ENCODE measurements at regions not wholly inside any gene's neighbourhood (a gene's known extent, or its start where the extent isn't known, plus 50 kb on each side); places are given as distances from the start of the nearest gene placed in this dataset.

- H3K14ac ChIP-seq (ENCODE audit: insufficient read length), result no peak overlapping the region
- H2AFZ ChIP-seq (ENCODE audit: low read length), result no peak overlapping the region
- H3K4me1 ChIP-seq (replicated peaks in 1 of 4; ENCODE audit: control insufficient read depth in 3 of 4, insufficient read depth in 4 of 4, low read length in 3 of 4), result no peaks in the 10 kb centered on the region
- H4K20me1 ChIP-seq (replicated peaks in 1 of 2; ENCODE audit: control insufficient read depth in 1 of 2, insufficient read depth in 2 of 2, low read length in 2 of 2), result no peaks in the 10 kb centered on the region
- no peak overlapping the region for H4K5ac ChIP-seq (ENCODE audit: insufficient read length, low read depth, low read length)
- no peak overlapping the region for H2BK15ac ChIP-seq (ENCODE audit: low read length)
- H4K91ac ChIP-seq (replicated peaks; ENCODE audit: insufficient read length, low read length), result no peak overlapping the region
- POLR2A ChIA-PET (ENCODE audit: partially characterized antibody), result no interaction called here
- no peak overlapping the region for H3K9ac ChIP-seq (replicated peaks in 1 of 4; ENCODE audit: extremely low read depth in 1 of 4, low read depth in 3 of 4, low read length in 3 of 4)
- no peak overlapping the region for H2BK20ac ChIP-seq (ENCODE audit: low read length)
- WGBS, 2 experiments (ENCODE audit: extremely low coverage in 1 of 2, insufficient coverage in 1 of 2, insufficient read length in 1 of 2, insufficient replicate concordance in 2 of 2, low coverage in 1 of 2, low lambda C conversion rate in 2 of 2, missing lambda C conversion rate in 1 of 2), result 86% methylated on average over 5 of the region's 5 CpGs; no CpG with 5 or more reads in 1 of the 2 experiments
- H3K4me2 ChIP-seq (ENCODE audit: insufficient read depth in 1 of 2, low read depth in 2 of 2, low read length in 2 of 2), result no peak overlapping the region
- H3K4me3 ChIP-seq (ENCODE audit: extremely low read depth in 1 of 4, insufficient read depth in 2 of 4, low read depth in 3 of 4, low read length in 4 of 4), result no peak overlapping the region
- no peak overlapping the region for H3K18ac ChIP-seq (ENCODE audit: extremely low read depth, low read length)
- H2AK5ac ChIP-seq (ENCODE audit: low read depth, low read length), result no peak overlapping the region
- CTCF ChIA-PET (ENCODE audit: partially characterized antibody), result interaction anchor here (0.7 to 6.6 kb wide), 13 partner anchors 10 to 243 kb away, joined by 3 to 72 read pairs (median 8); no protein-coding TSS in a partner anchor
- no peaks in the 10 kb centered on the region for H3K23me2 ChIP-seq (ENCODE audit: low read depth, low read length)
- no peak overlapping the region for H2BK12ac ChIP-seq (ENCODE audit: low read depth, low read length)
- no peak overlapping the region for H3K27ac ChIP-seq (ENCODE audit: low read depth, low read length)
- no peaks in the 10 kb centered on the region for H3K79me1 ChIP-seq (ENCODE audit: low read depth, low read length)
- H3K56ac ChIP-seq (replicated peaks; ENCODE audit: insufficient read length, low read depth, low read length), result no peak overlapping the region
- H3K36me3 ChIP-seq (ENCODE audit: control insufficient read depth in 2 of 4, insufficient read depth in 4 of 4, low read length in 3 of 4), result no peaks in the 10 kb centered on the region
- no peak overlapping the region for H3K23ac ChIP-seq (ENCODE audit: insufficient read length)
- no peak overlapping the region for H2BK120ac ChIP-seq (replicated peaks; ENCODE audit: low read depth, low read length)
- no peaks in the 10 kb centered on the region for H3K79me2 ChIP-seq (ENCODE audit: control insufficient read depth in 1 of 2, insufficient read depth in 2 of 2, low read length in 2 of 2)
- no peak overlapping the region for H4K8ac ChIP-seq (ENCODE audit: extremely low read depth, insufficient read depth, low read length)
- H3K4ac ChIP-seq (replicated peaks; ENCODE audit: insufficient read length, low read depth, low read length), result no peak overlapping the region
- FAIRE-seq, result no peak
- no peak overlapping the region for H2BK5ac ChIP-seq (ENCODE audit: low read depth, low read length)
- peaks cover 4% of the 10 kb centered on the region in 2 experiments; a peak in 2 of 4 replicates for H3K9me3 ChIP-seq (ENCODE audit: insufficient read depth in 2 of 2, low read depth in 1 of 2, low read length in 1 of 2)
- TF ChIP-seq SRF (IDR thresholded peaks at IDR 0.05; ENCODE audit: low read depth, low read length) (no peak), BACH1 (IDR thresholded peaks at IDR 0.05; ENCODE audit: low read length) (no peak), EZH2 (IDR thresholded peaks at IDR 0.05; ENCODE audit: low read depth, low read length, severe bottlenecking) (no peak)
- DNase-seq (ENCODE audit: low read depth in 1 of 2, low spot score in 2 of 2), result no peak
- H3K27me3 ChIP-seq (replicated peaks in 1 of 4; ENCODE audit: control insufficient read depth in 3 of 4, extremely low read depth in 1 of 4, insufficient read depth in 3 of 4, low read length in 3 of 4), result no peaks in the 10 kb centered on the region
These were observed 130.4 kb upstream of the PROKR2 start for GRCh38 chr20:5447188-5447587.
